Activated T-cell treated with anti-CD3 and anti-CD28 coated beads for 1 hour (primary cell): ENCODE measurements at regions not wholly inside any gene's neighbourhood (a gene's known extent, or its start where the extent isn't known, plus 50 kb on each side); places are given as distances from the start of the nearest gene placed in this dataset.
"Not testable (repeated sequence)": the region's sequence is repeated elsewhere in the genome, so short reads cannot be mapped to it uniquely, and the experiment has no call there.

Experiments
- DNase-seq: peaks from one replicate; pipeline ENCODE4 v3.0.0-alpha.2; 2020; ENCODE audit warnings: low read depth

GRCh38 chr9:129412814-129413536, 207.9 kb downstream of the C9orf50 start:
- peak; percentile 40 for DNase-seq

- DNase-seq, result not testable (repeated sequence)
These were observed 208.6 kb downstream of the C9orf50 start for GRCh38 chr9:129412176-129412813.

- no peak for DNase-seq
These were observed 209.3 kb downstream of the C9orf50 start for GRCh38 chr9:129411501-129412175.

- no peak for DNase-seq
These were observed 210.7 kb downstream of the C9orf50 start for GRCh38 chr9:129410226-129410625.

- no peak for DNase-seq
These were observed 212.2 kb downstream of the C9orf50 start for GRCh38 chr9:129408535-129409215.

GRCh38 chr9:129407905-129408452, 212.9 kb downstream of the C9orf50 start:
- DNase-seq, result no peak

- DNase-seq, result no peak
These were observed 214.3 kb downstream of the C9orf50 start for GRCh38 chr9:129406278-129407225.

- DNase-seq, result no peak
These were observed 215.1 kb downstream of the C9orf50 start for GRCh38 chr9:129405827-129406213.

- DNase-seq, result no peak
These were observed 215.6 kb downstream of the C9orf50 start for GRCh38 chr9:129405089-129405826.

- no peak for DNase-seq
These were observed 216.3 kb downstream of the C9orf50 start for GRCh38 chr9:129404621-129405020.

GRCh38 chr9:129403779-129404620, 216.9 kb downstream of the C9orf50 start:
- no peak for DNase-seq

GRCh38 chr9:129402931-129403778, 217.7 kb downstream of the C9orf50 start:
- no peak for DNase-seq

GRCh38 chr9:129402371-129402739, 218.5 kb downstream of the C9orf50 start:
- no peak for DNase-seq

GRCh38 chr9:129401623-129402370, 219.1 kb downstream of the C9orf50 start:
- DNase-seq, result no peak

- DNase-seq, result no peak
These were observed 219.8 kb downstream of the C9orf50 start for GRCh38 chr9:129400971-129401622.

- DNase-seq, result no peak
These were observed 220.6 kb downstream of the C9orf50 start for GRCh38 chr9:129400001-129400970.
